ENCODE measurements at regions not wholly inside any gene's neighbourhood (a gene's known extent, or its start where the extent isn't known, plus 50 kb on each side); places are given as distances from the start of the nearest gene placed in this dataset.

DNA sequence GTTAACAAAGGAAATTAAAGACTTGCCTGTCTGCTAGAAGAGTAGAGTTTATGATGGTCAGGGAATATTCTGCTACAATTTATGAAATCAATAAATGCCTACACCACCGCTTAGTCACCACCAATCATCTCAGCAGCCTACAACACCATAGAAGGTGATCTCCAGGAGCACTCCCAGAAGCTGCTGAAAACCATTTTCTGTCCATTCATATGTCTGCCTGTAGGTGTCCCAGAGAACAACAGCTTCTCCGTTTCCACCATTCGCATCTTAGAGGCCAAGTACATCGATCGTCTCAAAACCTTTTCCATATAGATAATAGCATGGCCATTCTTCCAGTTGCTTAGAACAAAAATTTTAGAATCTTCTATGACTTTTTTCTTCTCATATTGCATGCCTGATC lies 303.4 kb downstream of the KCNC2 start:
- Mint-ChIP-seq H3K36me3 (ENCODE audit: low read depth) (no peaks in the 10 kb centered on the region), H3K27me3 (ENCODE audit: insufficient read depth) (no peaks in the 10 kb centered on the region), H3K4me1 (ENCODE audit: low read depth) (no peaks in the 10 kb centered on the region), H3K9me3 (no peaks in the 10 kb centered on the region), H3K4me3 (no peak overlapping the region), H3K27ac (no peak overlapping the region)
- no peak for DNase-seq (ENCODE audit: low spot score)
- intact Hi-C loops (cut with micrococcal nuclease) = no loop called here

DNA sequence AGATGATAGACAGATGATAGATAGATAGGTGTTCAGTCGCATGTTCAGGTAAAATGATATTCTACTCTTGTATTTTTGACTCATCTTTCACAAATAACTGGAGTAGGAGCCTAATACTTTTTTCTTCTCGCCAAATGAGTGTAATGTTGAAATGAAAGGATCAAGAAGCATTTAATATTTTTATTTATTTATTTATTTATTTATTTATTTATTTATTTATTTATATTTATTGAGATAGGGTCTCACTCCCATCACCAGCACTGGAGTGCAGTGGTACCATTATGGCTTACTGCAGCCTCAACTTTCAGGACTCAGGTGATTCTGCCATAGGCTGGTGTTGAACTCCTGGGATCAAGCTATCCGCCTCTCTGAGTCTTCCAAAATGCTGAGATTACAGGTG lies 298.8 kb downstream of the KCNC2 start:
- DNase-seq (ENCODE audit: low spot score) = no peak
- Mint-ChIP-seq H3K4me3 (no peak overlapping the region), H3K9me3 (no peaks in the 10 kb centered on the region), H3K4me1 (ENCODE audit: low read depth) (no peaks in the 10 kb centered on the region), H3K36me3 (ENCODE audit: low read depth) (no peaks in the 10 kb centered on the region), H3K27me3 (ENCODE audit: insufficient read depth) (no peaks in the 10 kb centered on the region), H3K27ac (no peak overlapping the region)
- intact Hi-C loops (cut with micrococcal nuclease) = no loop called here

DNA sequence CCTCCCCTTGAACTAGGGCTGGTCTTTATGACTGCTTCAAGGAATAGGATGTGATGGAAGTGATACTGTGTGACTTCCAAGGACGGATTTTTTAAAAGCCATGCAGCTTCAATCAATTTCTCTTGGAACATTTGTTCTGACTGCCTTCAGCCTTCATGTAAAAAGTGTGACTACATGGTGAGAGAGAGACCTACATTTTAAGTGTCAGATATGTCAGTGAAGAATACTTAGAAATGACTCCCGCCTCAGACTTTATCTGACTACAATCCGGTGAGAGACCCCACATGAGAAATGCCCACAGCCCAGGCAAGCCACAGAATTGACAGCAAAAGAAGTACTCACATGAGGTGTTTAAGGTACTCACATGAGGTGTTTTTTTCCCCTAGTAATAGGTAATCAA lies 295.3 kb downstream of the KCNC2 start:
- no peak for DNase-seq (ENCODE audit: low spot score)
- no peaks in the 10 kb centered on the region for H3K36me3 Mint-ChIP-seq (ENCODE audit: low read depth)
- intact Hi-C loops (cut with micrococcal nuclease) = no loop called here
- no peak overlapping the region for H3K4me3 Mint-ChIP-seq
- no peak overlapping the region for H3K27ac Mint-ChIP-seq
- no peaks in the 10 kb centered on the region for H3K9me3 Mint-ChIP-seq
- no peaks in the 10 kb centered on the region for H3K27me3 Mint-ChIP-seq (ENCODE audit: insufficient read depth)
- no peaks in the 10 kb centered on the region for H3K4me1 Mint-ChIP-seq (ENCODE audit: low read depth)

DNA sequence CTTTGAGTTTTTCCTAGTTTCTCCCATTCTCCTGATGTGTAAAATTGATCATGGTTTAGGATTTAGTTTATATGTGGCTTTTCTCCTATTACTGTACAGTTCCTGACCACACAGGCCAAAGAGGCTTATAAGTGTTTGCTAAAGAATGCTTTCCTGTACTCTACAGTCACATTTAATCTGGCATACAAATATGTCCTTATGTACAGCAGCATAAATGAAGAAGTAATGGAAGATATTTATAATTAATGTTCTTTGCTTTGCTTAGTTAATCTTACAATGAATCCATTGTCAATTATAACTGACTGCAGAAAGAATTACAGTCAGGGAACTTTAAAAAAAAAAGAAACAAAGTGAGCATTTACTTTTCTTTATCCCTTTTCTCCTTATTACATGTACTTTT lies 293.9 kb downstream of the KCNC2 start:
- Mint-ChIP-seq H3K27me3 (ENCODE audit: insufficient read depth) (no peaks in the 10 kb centered on the region), H3K27ac (no peak overlapping the region), H3K4me3 (no peak overlapping the region), H3K36me3 (ENCODE audit: low read depth) (no peaks in the 10 kb centered on the region), H3K9me3 (peaks cover 1% of the 10 kb centered on the region), H3K4me1 (ENCODE audit: low read depth) (no peaks in the 10 kb centered on the region)
- intact Hi-C loops (cut with micrococcal nuclease) = no loop called here
- DNase-seq (ENCODE audit: low spot score) = no peak

DNA sequence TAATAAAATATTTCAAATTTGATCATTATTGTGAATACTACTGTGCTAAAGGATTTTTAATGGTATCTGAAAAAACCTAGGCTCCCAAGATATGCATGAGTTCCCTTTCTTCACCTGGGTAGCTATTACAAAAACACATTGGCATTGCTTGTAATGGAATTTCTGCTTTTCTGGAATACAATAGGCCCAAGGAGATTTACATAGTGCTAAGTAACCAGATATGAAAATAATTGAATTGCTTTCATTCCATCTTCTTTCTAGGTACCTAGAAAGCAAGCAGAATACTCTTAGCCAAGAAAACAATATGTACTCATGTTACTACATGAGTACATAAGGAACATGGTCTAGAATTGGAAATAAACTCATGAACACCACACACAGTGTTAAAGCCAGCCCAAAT lies 291.9 kb downstream of the KCNC2 start:
- Mint-ChIP-seq H3K4me1 (ENCODE audit: low read depth) (no peaks in the 10 kb centered on the region), H3K4me3 (no peak overlapping the region), H3K27me3 (ENCODE audit: insufficient read depth) (no peaks in the 10 kb centered on the region), H3K9me3 (peaks cover 12% of the 10 kb centered on the region), H3K27ac (no peak overlapping the region), H3K36me3 (ENCODE audit: low read depth) (no peaks in the 10 kb centered on the region)
- intact Hi-C loops (cut with micrococcal nuclease) = no loop called here
- DNase-seq (ENCODE audit: low spot score) = no peak

DNA sequence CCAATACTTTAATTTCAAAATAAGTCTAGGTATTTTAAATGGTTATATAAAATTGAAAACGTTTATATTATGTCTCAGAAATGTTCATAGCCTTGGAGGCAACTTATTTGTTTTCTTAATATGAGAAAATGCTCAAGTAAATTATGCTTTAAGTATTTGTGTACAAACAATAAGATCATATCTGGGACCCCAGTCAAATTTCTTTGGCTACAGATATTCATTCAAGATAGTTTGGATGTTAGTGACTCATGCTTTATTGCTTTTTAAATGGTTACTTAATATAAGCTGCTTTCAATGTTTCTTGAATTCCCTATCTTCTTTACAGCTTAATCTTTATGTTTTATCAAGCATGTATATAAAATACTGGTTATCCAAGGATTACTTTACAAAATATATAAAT lies 291.3 kb downstream of the KCNC2 start:
- no peak overlapping the region for H3K27ac Mint-ChIP-seq

DNA sequence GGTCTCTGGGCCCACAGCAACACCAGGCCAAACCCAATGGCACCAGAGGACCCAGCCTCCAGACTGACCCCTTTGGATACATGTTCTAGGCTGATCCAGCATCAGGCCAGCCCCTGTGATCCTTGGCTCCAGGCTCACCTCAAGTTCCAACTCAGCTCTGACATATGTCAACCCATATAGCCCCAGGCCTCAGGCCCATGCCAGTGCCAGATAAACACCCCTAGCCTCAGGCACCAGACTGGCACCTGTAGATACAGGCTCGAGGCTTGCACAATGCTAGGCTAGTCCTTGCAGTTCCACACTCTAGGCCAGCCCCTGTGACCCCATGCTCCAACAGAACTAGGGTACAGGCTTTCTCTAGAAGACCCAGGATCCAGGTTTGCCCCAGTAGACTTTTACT lies 287.5 kb downstream of the KCNC2 start:
- Mint-ChIP-seq H3K36me3 (ENCODE audit: low read depth) (no peaks in the 10 kb centered on the region), H3K27ac (no peak overlapping the region), H3K9me3 (peaks cover 25% of the 10 kb centered on the region), H3K4me1 (ENCODE audit: low read depth) (no peaks in the 10 kb centered on the region), H3K4me3 (no peak overlapping the region), H3K27me3 (ENCODE audit: insufficient read depth) (no peaks in the 10 kb centered on the region)
- DNase-seq (ENCODE audit: low spot score) = no peak
- intact Hi-C loops (cut with micrococcal nuclease) = no loop called here

More for the DNA sequence above, 291.3 kb downstream of the KCNC2 start:
- Mint-ChIP-seq H3K36me3 (ENCODE audit: low read depth) (no peaks in the 10 kb centered on the region), H3K4me1 (ENCODE audit: low read depth) (no peaks in the 10 kb centered on the region), H3K9me3 (peaks cover 16% of the 10 kb centered on the region), H3K27me3 (ENCODE audit: insufficient read depth) (no peaks in the 10 kb centered on the region), H3K4me3 (no peak overlapping the region)
- intact Hi-C loops (cut with micrococcal nuclease) = no loop called here
- no peak for DNase-seq (ENCODE audit: low spot score)

DNA sequence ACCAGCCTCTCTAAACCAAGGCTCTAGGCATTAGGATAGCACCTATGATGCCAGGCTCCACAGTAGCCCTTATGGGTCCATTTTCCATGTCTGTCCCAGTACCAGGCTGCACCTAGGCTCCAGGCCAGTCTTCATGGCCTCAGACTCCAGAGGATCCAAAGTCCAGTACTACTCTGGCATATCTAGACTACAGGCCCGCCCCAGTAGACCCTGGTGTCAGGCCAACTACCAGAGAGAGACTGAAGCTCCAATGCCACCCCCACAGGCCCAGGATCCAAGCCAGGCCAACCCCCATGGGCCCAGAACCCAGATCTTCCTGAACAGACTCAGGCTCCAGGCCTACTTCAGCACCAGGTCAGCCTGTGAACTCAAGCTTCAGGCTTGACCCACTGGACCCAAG lies 287.0 kb downstream of the KCNC2 start:
- Mint-ChIP-seq H3K4me3 (no peak overlapping the region), H3K9me3 (peaks cover 25% of the 10 kb centered on the region), H3K36me3 (ENCODE audit: low read depth) (no peaks in the 10 kb centered on the region), H3K27ac (no peak overlapping the region), H3K4me1 (ENCODE audit: low read depth) (no peaks in the 10 kb centered on the region), H3K27me3 (ENCODE audit: insufficient read depth) (no peaks in the 10 kb centered on the region)
- no peak for DNase-seq (ENCODE audit: low spot score)
- intact Hi-C loops (cut with micrococcal nuclease) = no loop called here

DNA sequence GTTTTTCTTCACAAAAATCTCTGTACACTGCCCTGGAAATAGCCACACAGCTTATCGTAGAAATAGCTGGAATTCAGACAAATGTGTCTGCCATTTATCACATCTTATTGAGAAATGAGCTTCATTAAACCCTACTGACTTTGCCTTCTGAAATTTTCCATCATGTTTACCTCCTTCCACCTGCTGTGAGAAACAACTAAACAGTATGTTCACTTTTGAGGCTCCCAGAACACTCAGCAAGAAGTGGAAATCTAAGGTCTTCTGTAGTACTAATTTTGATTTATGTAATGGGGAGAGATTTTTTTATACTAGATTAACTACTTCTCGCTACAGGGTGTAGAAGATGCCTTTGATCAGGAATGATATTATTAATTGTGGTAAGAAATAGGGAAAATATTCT lies 268.0 kb downstream of the KCNC2 start:
- Mint-ChIP-seq H3K27me3 (ENCODE audit: insufficient read depth) (no peaks in the 10 kb centered on the region), H3K4me3 (no peak overlapping the region), H3K36me3 (ENCODE audit: low read depth) (no peaks in the 10 kb centered on the region), H3K9me3 (no peaks in the 10 kb centered on the region), H3K27ac (no peak overlapping the region), H3K4me1 (ENCODE audit: low read depth) (peaks cover 8% of the 10 kb centered on the region)
- DNase-seq (ENCODE audit: low spot score) = no peak
- intact Hi-C loops (cut with micrococcal nuclease) = no loop called here

DNA sequence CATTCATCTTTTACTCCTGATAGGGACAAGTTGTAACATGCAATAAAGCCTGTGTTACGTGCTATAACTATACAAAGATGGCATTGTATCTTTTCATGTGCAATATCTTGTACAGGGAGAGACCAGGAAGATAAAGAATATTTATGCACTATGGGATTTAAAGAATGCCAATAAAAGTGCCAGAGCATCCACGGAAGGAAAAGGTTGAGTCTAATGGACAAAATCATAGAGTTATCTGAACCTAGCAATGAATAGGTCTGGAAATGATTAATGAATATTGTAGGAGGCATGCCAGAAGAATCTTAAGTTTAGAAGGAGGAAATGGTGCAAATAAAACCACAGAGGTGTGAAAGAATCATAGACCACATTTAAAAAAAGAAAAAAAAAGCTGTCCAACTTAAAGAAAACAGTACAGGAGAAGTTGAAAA lies 263.9 kb downstream of the KCNC2 start:
- Mint-ChIP-seq H3K9me3 (no peaks in the 10 kb centered on the region), H3K4me3 (no peak overlapping the region), H3K4me1 (ENCODE audit: low read depth) (peaks cover 8% of the 10 kb centered on the region), H3K27me3 (ENCODE audit: insufficient read depth) (no peaks in the 10 kb centered on the region), H3K27ac (no peak overlapping the region), H3K36me3 (ENCODE audit: low read depth) (no peaks in the 10 kb centered on the region)
- no peak for DNase-seq (ENCODE audit: low spot score)
- intact Hi-C loops (cut with micrococcal nuclease) = no loop called here

DNA sequence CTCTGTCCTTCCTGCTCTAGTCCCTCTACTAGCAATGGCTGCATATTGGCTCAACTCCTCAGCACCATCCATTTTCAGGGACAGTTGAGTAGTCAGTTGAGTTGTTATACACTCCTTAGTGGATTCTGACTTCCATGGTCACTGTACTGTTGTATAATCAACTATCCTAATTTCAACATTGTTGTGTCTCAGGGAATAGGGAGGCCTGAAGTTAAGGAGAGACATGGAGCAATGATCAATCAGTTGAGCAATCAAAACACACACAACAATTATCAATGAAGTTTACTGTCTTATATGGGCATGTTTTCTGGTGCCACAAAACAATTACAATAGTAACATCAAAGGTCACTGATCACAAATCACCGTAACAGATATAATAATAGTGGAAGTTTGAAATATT lies 255.9 kb downstream of the KCNC2 start:
- DNase-seq (ENCODE audit: low spot score) = no peak
- H3K4me3 Mint-ChIP-seq = no peak overlapping the region
- peaks cover 5% of the 10 kb centered on the region for H3K9me3 Mint-ChIP-seq
- intact Hi-C loops (cut with micrococcal nuclease) = no loop called here
- no peaks in the 10 kb centered on the region for H3K36me3 Mint-ChIP-seq (ENCODE audit: low read depth)
- peaks cover 2% of the 10 kb centered on the region for H3K27me3 Mint-ChIP-seq (ENCODE audit: insufficient read depth)
- no peaks in the 10 kb centered on the region for H3K4me1 Mint-ChIP-seq (ENCODE audit: low read depth)
- no peak overlapping the region for H3K27ac Mint-ChIP-seq

DNA sequence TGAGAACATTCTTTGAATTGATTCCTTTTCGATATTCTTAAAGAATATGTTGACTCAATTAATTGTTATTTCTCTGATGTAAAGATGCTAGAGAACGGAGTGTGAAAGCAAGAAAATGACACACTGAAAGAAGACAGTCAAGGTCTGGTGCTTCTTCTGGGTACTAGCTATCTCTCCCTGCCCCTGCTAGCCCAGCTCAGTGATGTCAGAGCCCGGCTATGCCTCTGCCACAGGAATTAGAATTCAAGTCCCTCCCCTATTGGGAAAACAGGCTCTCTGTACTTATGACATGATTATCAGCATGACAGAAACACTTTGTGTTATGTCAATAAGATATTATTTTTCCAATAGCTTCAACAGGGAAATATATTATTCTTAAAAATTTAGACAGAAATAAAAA lies 252.4 kb downstream of the KCNC2 start:
- Mint-ChIP-seq H3K4me3 (no peak overlapping the region), H3K27me3 (ENCODE audit: insufficient read depth) (peaks cover 2% of the 10 kb centered on the region), H3K36me3 (ENCODE audit: low read depth) (no peaks in the 10 kb centered on the region), H3K27ac (no peak overlapping the region), H3K4me1 (ENCODE audit: low read depth) (no peaks in the 10 kb centered on the region), H3K9me3 (peaks cover 5% of the 10 kb centered on the region)
- DNase-seq (ENCODE audit: low spot score) = no peak
- intact Hi-C loops (cut with micrococcal nuclease) = no loop called here

DNA sequence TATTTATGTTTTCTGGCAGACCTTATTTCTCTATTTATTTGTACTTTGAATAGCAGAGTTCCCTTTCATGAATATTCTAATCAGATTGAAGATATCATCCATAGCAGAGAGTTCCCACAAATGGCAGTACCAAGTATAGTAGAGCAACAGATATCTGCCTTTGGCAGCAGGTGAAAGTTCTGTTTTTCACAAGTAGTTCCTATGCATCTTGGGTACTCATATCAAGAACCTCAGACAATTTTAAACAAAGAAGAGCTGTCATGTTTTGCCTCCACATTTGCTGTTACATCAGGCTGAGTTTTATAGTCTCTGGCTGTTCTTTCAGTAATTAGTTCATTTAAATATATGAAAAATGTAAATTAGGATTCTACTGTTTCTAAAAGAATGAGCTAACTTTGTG lies 252.0 kb downstream of the KCNC2 start:
- DNase-seq (ENCODE audit: low spot score) = no peak
- peaks cover 5% of the 10 kb centered on the region for H3K9me3 Mint-ChIP-seq
- H3K4me1 Mint-ChIP-seq (ENCODE audit: low read depth) = no peaks in the 10 kb centered on the region
- H3K27ac Mint-ChIP-seq = no peak overlapping the region
- intact Hi-C loops (cut with micrococcal nuclease) = no loop called here
- peaks cover 2% of the 10 kb centered on the region for H3K27me3 Mint-ChIP-seq (ENCODE audit: insufficient read depth)
- H3K4me3 Mint-ChIP-seq = no peak overlapping the region
- H3K36me3 Mint-ChIP-seq (ENCODE audit: low read depth) = no peaks in the 10 kb centered on the region

DNA sequence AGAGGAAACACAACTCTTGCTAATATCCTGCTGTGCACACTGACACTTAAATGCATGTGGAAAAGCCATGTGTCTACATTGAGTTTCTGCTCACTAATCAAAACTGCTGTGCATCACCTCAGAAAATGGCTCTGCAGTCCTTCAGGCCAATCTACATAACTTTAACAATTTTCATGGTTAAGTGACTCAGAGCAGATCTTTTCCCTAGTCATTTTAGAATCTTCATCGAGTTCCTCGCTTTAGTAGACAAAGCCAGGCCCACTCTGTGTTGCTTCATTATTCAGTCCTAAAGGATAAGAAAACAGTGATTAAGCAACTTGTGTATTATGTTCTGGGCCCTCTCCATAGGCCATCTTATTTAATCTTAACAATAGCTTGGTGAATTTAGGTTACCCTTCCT lies 250.0 kb downstream of the KCNC2 start:
- Mint-ChIP-seq H3K9me3 (peaks cover 5% of the 10 kb centered on the region), H3K36me3 (ENCODE audit: low read depth) (no peaks in the 10 kb centered on the region), H3K27me3 (ENCODE audit: insufficient read depth) (peaks cover 2% of the 10 kb centered on the region), H3K4me1 (ENCODE audit: low read depth) (no peaks in the 10 kb centered on the region), H3K27ac (no peak overlapping the region), H3K4me3 (no peak overlapping the region)
- intact Hi-C loops (cut with micrococcal nuclease) = no loop called here
- no peak for DNase-seq (ENCODE audit: low spot score)

Data from activated T-helper 1 cell treated with anti-CD3 and anti-CD28 coated beads, Interleukin-12 subunit alpha, Interleukin-12 subunit beta, Interleukin-2, Interleukin-4 antibody, amounts not matched to agents 30 ng/mL and 10 ng/mL and 1 ng/mL, durations not matched to agents 14 hours and 24 hours and 36 hours (primary cell).